ENCODE measurements at regions not wholly inside any gene's neighbourhood (a gene's known extent, or its start where the extent isn't known, plus 50 kb on each side); places are given as distances from the start of the nearest gene placed in this dataset.
"Not testable (repeated sequence)": the region's sequence is repeated elsewhere in the genome, so short reads cannot be mapped to it uniquely, and the experiment has no call there.

GRCh38 chr22:38372665-38373064 lies 55.4 kb upstream of the CSNK1E start:
- not testable (repeated sequence) for TF ChIP-seq EZH2phosphoT487 (IDR thresholded peaks at IDR 0.05; ENCODE audit: unreplicated experiment); JUNB (IDR thresholded peaks at IDR 0.05; ENCODE audit: unreplicated experiment); EZH2 (IDR thresholded peaks at IDR 0.05; ENCODE audit: low read depth, unreplicated experiment); POLR2AphosphoS5 (IDR thresholded peaks at IDR 0.05; ENCODE audit: low read depth); CREB1 (CRISPR knock-in tag; IDR thresholded peaks at IDR 0.05; ENCODE audit: low read depth); NANOG (IDR thresholded peaks at IDR 0.05; ENCODE audit: borderline replicate concordance); ZNF331 (CRISPR knock-in tag; IDR thresholded peaks at IDR 0.05; ENCODE audit: low read depth); ZNF114 (CRISPR knock-in tag; IDR thresholded peaks at IDR 0.05); ETS1 (IDR thresholded peaks at IDR 0.05)
- TF ChIP-seq, protein P1, sequence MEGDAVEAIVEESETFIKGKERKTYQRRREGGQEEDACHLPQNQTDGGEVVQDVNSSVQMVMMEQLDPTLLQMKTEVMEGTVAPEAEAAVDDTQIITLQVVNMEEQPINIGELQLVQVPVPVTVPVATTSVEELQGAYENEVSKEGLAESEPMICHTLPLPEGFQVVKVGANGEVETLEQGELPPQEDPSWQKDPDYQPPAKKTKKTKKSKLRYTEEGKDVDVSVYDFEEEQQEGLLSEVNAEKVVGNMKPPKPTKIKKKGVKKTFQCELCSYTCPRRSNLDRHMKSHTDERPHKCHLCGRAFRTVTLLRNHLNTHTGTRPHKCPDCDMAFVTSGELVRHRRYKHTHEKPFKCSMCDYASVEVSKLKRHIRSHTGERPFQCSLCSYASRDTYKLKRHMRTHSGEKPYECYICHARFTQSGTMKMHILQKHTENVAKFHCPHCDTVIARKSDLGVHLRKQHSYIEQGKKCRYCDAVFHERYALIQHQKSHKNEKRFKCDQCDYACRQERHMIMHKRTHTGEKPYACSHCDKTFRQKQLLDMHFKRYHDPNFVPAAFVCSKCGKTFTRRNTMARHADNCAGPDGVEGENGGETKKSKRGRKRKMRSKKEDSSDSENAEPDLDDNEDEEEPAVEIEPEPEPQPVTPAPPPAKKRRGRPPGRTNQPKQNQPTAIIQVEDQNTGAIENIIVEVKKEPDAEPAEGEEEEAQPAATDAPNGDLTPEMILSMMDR (conservative IDR thresholded peaks at IDR 0.05; ENCODE audit: low read depth in 2 of 2), result not testable (repeated sequence)
- TF ChIP-seq, protein P2, sequence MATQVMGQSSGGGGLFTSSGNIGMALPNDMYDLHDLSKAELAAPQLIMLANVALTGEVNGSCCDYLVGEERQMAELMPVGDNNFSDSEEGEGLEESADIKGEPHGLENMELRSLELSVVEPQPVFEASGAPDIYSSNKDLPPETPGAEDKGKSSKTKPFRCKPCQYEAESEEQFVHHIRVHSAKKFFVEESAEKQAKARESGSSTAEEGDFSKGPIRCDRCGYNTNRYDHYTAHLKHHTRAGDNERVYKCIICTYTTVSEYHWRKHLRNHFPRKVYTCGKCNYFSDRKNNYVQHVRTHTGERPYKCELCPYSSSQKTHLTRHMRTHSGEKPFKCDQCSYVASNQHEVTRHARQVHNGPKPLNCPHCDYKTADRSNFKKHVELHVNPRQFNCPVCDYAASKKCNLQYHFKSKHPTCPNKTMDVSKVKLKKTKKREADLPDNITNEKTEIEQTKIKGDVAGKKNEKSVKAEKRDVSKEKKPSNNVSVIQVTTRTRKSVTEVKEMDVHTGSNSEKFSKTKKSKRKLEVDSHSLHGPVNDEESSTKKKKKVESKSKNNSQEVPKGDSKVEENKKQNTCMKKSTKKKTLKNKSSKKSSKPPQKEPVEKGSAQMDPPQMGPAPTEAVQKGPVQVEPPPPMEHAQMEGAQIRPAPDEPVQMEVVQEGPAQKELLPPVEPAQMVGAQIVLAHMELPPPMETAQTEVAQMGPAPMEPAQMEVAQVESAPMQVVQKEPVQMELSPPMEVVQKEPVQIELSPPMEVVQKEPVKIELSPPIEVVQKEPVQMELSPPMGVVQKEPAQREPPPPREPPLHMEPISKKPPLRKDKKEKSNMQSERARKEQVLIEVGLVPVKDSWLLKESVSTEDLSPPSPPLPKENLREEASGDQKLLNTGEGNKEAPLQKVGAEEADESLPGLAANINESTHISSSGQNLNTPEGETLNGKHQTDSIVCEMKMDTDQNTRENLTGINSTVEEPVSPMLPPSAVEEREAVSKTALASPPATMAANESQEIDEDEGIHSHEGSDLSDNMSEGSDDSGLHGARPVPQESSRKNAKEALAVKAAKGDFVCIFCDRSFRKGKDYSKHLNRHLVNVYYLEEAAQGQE (IDR thresholded peaks at IDR 0.05; ENCODE audit: unreplicated experiment), result not testable (repeated sequence)

Data from GM23338 (cell line).